Stimulated activated naive CD8-positive, alpha-beta T cell treated with anti-CD3 and anti-CD28 coated beads, Interleukin-15, Interleukin-2, amounts not matched to agents 100 U/mL and 50 U/mL, for 24 hours (primary cell): ENCODE measurements at regions not wholly inside any gene's neighbourhood (a gene's known extent, or its start where the extent isn't known, plus 50 kb on each side); places are given as distances from the start of the nearest gene placed in this dataset.

ENCODE experiments used
- ATAC-seq: fragments of 150-1000 bp; cut with Tn5 transposase; one replicate; pipeline ENCODE4 v1.10.0; 2021
- DNase-seq: peaks from one replicate; pipeline ENCODE4 v3.0.0; 2021

DNA sequence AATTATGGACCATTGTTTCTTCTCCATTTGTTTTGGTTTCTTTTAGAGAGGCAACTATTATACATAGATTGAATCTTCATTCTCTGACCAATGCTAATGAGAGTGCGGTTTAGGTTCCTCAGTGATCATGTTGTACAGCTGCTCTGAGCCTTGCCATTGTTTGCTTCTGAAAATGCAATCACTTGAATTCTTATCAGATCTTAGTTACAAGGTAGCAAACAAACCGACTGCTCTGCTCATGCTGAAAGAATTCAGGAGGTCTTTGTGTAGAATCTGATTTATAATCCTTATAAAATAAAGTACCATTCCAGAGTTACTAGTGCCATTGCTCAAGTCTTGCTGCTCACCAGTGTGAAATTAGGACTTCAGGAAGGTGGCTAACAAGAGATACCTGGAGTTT lies 569.1 kb upstream of the ID4 start:
- DNase-seq (no peak), ATAC-seq (no peak)

GRCh38 chr6:19268718-19269117 lies 568.5 kb upstream of the ID4 start:
- DNase-seq (no peak), ATAC-seq (no peak)

- DNase-seq, result no peak
- ATAC-seq, result no peak
Observed at GRCh38 chr6:19269341-19269898, 567.8 kb upstream of the ID4 start.

DNA sequence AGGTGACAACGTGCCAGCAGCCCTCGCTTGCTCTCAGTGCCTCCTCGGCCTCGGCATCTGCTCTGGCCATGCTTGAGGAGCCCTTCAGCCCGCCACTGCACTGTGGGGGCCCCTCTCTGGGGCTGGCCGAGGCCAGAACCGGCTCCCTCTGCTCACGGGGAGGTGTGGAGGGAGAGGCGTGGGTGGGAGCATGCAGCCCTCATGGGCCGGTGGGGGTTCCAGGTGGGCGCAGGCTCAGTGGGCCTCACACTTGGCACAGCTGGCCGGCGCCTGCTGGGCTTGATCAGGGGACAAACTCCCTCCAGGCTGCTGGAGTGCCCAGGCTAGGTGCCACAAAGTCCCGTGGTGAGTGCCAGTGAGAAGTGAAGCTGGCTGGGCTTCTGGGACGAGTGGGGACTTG lies 566.6 kb upstream of the ID4 start:
- no peak for ATAC-seq

DNA sequence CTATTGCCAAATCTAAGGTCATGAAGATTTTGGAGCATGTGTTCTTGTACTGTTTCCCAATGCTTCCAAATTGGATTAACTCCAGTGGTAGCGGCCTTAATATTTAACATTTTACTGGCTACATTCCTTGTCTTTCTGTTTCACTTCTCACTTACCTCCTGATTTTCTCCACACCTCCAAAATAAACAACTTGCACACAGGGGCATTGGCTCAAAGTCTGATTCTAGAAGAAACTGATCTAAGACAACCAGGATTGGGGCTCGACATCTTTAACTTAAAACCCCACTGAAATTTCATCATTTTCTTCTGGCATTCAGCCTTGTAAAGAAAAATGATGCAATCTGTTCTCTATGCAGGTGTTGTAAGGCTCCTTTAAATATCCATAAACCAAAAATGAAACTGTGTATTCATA lies 557.9 kb upstream of the ID4 start:
- DNase-seq (no peak), ATAC-seq (no peak)

More for the DNA sequence above, 566.6 kb upstream of the ID4 start:
- DNase-seq, result no peak

DNA sequence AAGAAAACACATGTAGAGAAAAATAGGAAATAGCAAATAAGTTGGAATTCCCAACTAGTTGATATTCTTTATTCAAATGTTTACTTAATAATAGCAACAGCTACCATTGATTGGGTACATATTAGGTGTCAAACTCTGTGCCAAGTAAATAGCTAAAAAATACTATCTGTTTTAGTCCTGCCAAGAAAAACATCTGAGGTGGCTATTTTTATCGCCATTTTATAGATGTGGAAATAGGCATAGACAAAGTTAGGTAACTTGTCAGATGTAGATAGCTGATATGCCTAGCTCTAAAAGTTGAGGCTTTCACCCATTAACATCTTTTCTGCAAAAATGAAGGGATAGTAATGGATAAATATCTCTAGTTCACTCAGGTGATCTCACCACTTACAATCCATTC lies 549.2 kb upstream of the ID4 start:
- ATAC-seq (no peak), DNase-seq (no peak)

GRCh38 chr6:19289457-19289856 lies 547.7 kb upstream of the ID4 start:
- ATAC-seq, result no peak
- no peak for DNase-seq

GRCh38 chr6:19297880-19298279 lies 539.3 kb upstream of the ID4 start:
- ATAC-seq, result no peak
- no peak for DNase-seq

DNA sequence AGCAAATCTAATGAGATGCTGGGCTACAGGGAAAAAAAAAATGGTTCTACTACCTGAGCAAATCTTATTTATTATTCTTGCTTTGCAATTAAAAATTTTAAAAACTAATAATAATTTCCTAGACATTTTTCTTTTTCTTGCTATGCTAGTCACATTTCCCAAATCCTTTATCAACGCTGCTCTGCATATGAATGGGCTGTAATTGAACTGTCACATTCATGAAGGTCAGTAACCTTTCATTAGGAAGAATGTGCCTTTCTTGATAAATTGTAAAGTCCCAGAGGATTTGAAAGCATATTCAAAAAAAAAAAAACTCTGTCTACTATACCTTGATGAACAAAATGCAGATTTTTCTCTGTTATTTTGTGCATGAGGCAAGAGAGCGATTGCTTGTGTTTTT lies 538.7 kb upstream of the ID4 start:
- DNase-seq, result no peak
- ATAC-seq, result no peak

- DNase-seq (no peak), ATAC-seq (no peak)
Observed at GRCh38 chr6:19299129-19299528, 538.0 kb upstream of the ID4 start.

- DNase-seq (no peak), ATAC-seq (no peak)
Observed at GRCh38 chr6:19301980-19302379, 535.2 kb upstream of the ID4 start.

GRCh38 chr6:19303383-19303782 lies 533.8 kb upstream of the ID4 start:
- no peak for DNase-seq
- no peak for ATAC-seq

DNA sequence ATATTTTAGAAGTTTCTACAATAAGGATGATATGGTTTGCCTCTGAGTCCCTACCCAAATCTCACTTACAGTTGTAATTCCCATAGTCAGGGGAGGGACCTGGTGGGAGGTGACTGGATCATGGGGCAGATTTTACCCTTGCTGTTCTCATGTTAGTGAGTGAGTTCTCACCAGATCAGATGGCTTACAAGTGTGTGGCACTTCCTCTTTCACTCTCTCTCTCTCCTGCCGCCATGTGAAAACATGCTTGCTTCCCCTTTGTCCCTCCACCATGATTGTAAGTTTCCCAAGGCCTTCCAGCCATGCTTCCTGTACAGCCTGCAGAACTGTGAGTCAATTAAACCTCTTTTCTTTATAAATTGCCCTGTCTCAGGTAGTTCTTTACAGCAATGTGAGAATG lies 527.5 kb upstream of the ID4 start:
- ATAC-seq (no peak), DNase-seq (no peak)

- DNase-seq (no peak), ATAC-seq (no peak)
Observed at GRCh38 chr6:19311786-19312185, 525.4 kb upstream of the ID4 start.

- ATAC-seq (no peak), DNase-seq (no peak)
Observed at GRCh38 chr6:19312241-19312978, 524.8 kb upstream of the ID4 start.

DNA sequence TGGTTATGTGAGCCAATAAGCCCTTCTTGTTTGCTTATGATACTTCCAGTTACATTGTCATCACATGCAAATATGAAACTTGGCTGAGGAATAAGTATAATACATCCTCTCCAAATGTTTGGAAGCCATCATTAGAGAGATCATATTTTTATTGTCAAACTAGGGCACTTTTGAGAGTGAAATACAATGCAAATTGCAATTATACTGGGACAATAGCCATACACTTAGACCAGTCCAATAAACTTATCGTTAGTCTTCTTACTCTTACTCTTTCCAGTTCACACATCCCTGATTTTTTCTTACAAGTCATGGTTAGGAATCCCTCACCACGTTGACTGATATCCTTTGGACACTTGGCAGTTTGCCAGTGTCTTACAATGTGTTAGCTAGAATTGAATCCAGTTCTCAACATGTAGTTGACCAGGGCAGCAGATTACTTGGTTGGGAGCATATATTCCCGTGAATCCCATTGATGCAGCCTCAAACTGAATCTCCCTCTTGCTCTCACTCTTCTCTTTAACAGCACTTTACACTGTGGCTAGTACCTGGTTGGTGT lies 519.7 kb upstream of the ID4 start:
- no peak for ATAC-seq

DNA sequence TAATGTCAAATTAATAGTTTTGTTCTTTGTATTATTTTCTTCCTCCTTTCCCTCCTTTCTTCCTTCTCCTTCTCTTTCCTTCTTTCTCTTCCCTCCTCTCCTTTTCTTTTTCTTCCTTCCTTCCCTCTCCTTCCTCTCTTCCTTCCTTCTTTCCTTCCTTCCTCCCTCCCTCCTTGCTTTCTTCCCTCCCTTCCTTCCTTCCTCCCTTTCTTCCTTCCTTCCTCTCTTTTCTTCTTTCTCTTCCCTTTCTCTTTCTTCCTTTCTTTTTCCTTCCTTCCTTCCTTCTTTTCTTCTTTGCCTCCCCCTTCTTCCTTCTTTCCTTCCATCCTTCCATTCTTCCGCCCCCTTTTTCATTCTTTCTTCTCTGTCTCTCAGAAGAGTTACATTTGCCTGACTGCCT lies 518.2 kb upstream of the ID4 start:
- no peak for DNase-seq
- ATAC-seq, result no peak

More for the DNA sequence above, 519.7 kb upstream of the ID4 start:
- DNase-seq, result no peak

- DNase-seq (no peak), ATAC-seq (no peak)
Observed at GRCh38 chr6:19320111-19320581, 517.0 kb upstream of the ID4 start.

GRCh38 chr6:19322691-19323485 lies 514.3 kb upstream of the ID4 start:
- ATAC-seq (no peak), DNase-seq (no peak)

DNA sequence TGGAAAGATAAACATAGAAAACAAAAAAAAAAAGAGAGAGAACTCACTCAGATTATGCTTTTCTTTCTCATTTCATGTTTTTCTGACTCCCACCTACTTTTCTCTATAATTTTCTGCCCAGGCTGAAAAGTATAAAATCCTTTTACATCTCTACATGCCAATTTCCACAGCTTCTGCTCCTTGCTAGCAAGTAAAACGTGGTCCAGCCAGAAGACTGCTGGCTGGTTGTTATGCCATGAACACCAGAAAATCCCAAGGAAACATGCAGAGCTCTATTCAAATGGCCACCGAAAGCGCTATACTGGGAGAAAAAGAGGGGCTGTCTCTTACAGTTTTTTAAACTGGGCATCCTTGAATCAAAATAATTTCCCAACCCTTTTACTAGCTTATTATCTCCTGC lies 512.8 kb upstream of the ID4 start:
- DNase-seq (no peak), ATAC-seq (no peak)

GRCh38 chr6:19325335-19325789 lies 511.8 kb upstream of the ID4 start:
- no peak for ATAC-seq

DNA sequence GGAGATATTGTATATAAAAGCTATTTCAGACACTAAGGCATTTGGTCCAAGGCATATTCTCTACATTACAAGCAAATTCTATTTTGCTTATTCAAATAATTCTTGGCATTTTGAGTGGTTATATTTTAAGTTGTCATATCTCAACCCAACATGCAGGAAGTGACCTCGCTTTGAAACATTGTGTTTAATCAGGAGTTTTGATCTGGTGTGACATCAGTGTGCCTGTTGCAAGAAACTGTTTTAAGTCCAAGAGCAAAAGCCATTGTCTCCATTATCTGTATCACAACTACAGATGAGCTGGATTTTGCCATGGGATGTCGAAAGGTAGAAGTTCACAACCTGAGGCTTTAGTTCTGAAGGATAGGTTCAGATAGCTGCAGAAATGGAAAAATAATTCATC lies 509.9 kb upstream of the ID4 start:
- DNase-seq, result no peak
- ATAC-seq, result no peak

More at GRCh38 chr6:19325335-19325789, 511.8 kb upstream of the ID4 start:
- DNase-seq, result no peak

- no peak for DNase-seq
Observed at GRCh38 chr6:19327661-19328060, 509.5 kb upstream of the ID4 start.

More at GRCh38 chr6:19327661-19328060, 509.5 kb upstream of the ID4 start:
- no peak for ATAC-seq
